ENCODE measurements at regions not wholly inside any gene's neighbourhood (a gene's known extent, or its start where the extent isn't known, plus 50 kb on each side); places are given as distances from the start of the nearest gene placed in this dataset.

DNA sequence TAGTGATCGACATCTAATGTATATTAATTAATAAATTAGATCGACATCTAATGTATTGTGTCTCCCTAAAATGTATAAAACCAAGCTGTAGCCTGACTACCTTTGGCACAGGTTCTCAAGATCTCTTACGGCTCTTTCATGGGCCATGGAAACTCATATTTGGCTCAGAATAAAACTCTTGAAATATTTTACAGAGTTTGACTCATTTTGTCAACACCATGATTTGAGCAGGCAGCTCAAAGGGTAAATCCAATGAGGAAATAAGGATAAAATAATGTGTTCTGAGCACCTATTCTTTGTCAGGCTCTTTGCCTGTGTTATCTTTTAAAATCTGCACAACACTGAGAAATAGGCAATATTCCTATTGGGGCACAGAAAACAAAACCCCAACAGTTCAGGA lies 223.4 kb upstream of the DUSP10 start:
- H3K79me2 ChIP-seq (ENCODE audit: insufficient read depth, low read length), result no peaks in the 10 kb centered on the region
- TF ChIP-seq, protein P1, sequence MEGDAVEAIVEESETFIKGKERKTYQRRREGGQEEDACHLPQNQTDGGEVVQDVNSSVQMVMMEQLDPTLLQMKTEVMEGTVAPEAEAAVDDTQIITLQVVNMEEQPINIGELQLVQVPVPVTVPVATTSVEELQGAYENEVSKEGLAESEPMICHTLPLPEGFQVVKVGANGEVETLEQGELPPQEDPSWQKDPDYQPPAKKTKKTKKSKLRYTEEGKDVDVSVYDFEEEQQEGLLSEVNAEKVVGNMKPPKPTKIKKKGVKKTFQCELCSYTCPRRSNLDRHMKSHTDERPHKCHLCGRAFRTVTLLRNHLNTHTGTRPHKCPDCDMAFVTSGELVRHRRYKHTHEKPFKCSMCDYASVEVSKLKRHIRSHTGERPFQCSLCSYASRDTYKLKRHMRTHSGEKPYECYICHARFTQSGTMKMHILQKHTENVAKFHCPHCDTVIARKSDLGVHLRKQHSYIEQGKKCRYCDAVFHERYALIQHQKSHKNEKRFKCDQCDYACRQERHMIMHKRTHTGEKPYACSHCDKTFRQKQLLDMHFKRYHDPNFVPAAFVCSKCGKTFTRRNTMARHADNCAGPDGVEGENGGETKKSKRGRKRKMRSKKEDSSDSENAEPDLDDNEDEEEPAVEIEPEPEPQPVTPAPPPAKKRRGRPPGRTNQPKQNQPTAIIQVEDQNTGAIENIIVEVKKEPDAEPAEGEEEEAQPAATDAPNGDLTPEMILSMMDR (conservative IDR thresholded peaks at IDR 0.05; ENCODE audit: low read length), result no peak
- TF ChIP-seq EZH2phosphoT487 (IDR thresholded peaks at IDR 0.05; ENCODE audit: borderline replicate concordance), result no peak
- peaks cover 9% of the 10 kb centered on the region; the same call in 1 of the 2 replicates for H3F3A ChIP-seq (ENCODE audit: low read depth)
- H3K4me2 ChIP-seq (ENCODE audit: low read depth, low read length, poor library complexity, severe bottlenecking), result no peak overlapping the region
- H3K9ac ChIP-seq (ENCODE audit: low read depth, low read length, poor library complexity, severe bottlenecking), result no peak overlapping the region
- no peak overlapping the region for H3K4me3 ChIP-seq (ENCODE audit: low read length, poor library complexity, severe bottlenecking)
- H2AFZ ChIP-seq (ENCODE audit: low read length), result no peak overlapping the region
- H3K9me2 ChIP-seq (replicated peaks; ENCODE audit: low read depth, low read length), result no peaks in the 10 kb centered on the region
- H3K4me1 ChIP-seq (ENCODE audit: insufficient read depth, low read length, poor library complexity, severe bottlenecking), result peaks cover 34% of the 10 kb centered on the region
- no peaks in the 10 kb centered on the region for H3K36me3 ChIP-seq (ENCODE audit: insufficient read depth, low read length)
- H3K9me3 ChIP-seq (ENCODE audit: insufficient read depth, low read depth, low read length), result no peaks in the 10 kb centered on the region
- no peaks in the 10 kb centered on the region for H3K27me3 ChIP-seq (ENCODE audit: insufficient read depth, low read length, poor library complexity, severe bottlenecking)
- no peaks in the 10 kb centered on the region for H4K20me1 ChIP-seq (ENCODE audit: insufficient read depth, low read length, poor library complexity, severe bottlenecking)

DNA sequence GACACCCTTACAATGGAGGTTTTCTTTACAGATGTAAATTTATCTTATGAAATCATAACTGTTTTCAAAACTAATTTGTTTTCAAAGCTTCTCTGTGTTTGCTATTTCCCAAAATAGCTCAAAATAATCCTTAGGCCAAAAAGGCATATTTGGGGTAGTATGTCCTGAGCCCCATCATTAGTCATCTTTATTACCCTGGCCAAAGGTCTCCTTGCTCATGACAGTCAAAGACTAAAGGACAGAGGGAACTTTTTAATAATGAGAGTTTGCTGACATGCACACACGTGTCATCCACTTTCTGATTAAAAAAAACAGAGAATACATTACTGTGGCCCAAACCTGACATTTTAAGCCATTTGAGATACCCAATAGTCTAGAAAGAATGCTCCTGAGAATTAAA lies 221.9 kb upstream of the DUSP10 start:
- no peaks in the 10 kb centered on the region for H3K79me2 ChIP-seq (ENCODE audit: insufficient read depth, low read length)
- peaks cover 49% of the 10 kb centered on the region for H3K4me1 ChIP-seq (ENCODE audit: insufficient read depth, low read length, poor library complexity, severe bottlenecking)
- H3K9me3 ChIP-seq (ENCODE audit: insufficient read depth, low read depth, low read length), result no peaks in the 10 kb centered on the region
- H3K9me2 ChIP-seq (replicated peaks; ENCODE audit: low read depth, low read length), result no peaks in the 10 kb centered on the region
- H3F3A ChIP-seq (ENCODE audit: low read depth), result peaks cover 9% of the 10 kb centered on the region; the same call in 1 of the 2 replicates
- TF ChIP-seq, protein P1 (conservative IDR thresholded peaks at IDR 0.05; ENCODE audit: low read length), result no peak
- TF ChIP-seq EZH2phosphoT487 (IDR thresholded peaks at IDR 0.05; ENCODE audit: borderline replicate concordance), result no peak
- H3K36me3 ChIP-seq (ENCODE audit: insufficient read depth, low read length), result no peaks in the 10 kb centered on the region
- H2AFZ ChIP-seq (ENCODE audit: low read length), result no peak overlapping the region
- no peak overlapping the region for H3K4me2 ChIP-seq (ENCODE audit: low read depth, low read length, poor library complexity, severe bottlenecking)
- no peaks in the 10 kb centered on the region for H3K27me3 ChIP-seq (ENCODE audit: insufficient read depth, low read length, poor library complexity, severe bottlenecking)
- H4K20me1 ChIP-seq (ENCODE audit: insufficient read depth, low read length, poor library complexity, severe bottlenecking), result no peaks in the 10 kb centered on the region
- H3K9ac ChIP-seq (ENCODE audit: low read depth, low read length, poor library complexity, severe bottlenecking), result no peak overlapping the region
- no peak overlapping the region for H3K4me3 ChIP-seq (ENCODE audit: low read length, poor library complexity, severe bottlenecking)

DNA sequence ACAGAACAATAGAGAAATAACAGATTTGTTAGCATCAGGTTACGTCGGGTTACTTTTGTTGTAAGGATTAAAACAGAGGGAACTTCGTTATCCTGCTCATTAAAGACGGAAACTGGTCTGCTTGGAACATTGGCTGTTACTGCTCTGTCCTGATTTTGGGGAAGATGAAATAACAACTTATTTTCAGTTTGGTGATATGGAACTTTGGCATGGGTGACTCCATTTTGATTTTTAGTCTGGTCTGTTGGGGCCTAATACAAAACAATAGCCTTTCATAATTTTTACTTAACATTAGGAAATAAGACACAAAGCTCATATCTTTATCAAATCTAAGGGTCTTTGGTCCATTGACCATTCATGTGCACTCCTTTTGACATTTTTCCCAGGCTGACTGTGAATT lies 220.5 kb upstream of the DUSP10 start:
- Histone ChIP-seq H3K9ac (ENCODE audit: low read depth, low read length, poor library complexity, severe bottlenecking) (peak overlapping the region; percentile 70), H3K4me1 (ENCODE audit: insufficient read depth, low read length, poor library complexity, severe bottlenecking) (peaks cover 60% of the 10 kb centered on the region), H3K9me2 (replicated peaks; ENCODE audit: low read depth, low read length) (no peaks in the 10 kb centered on the region), H3K4me2 (ENCODE audit: low read depth, low read length, poor library complexity, severe bottlenecking) (peak overlapping the region; percentile 69), H3K27me3 (ENCODE audit: insufficient read depth, low read length, poor library complexity, severe bottlenecking) (no peaks in the 10 kb centered on the region), H2AFZ (ENCODE audit: low read length) (no peak overlapping the region), H3F3A (ENCODE audit: low read depth) (peaks cover 9% of the 10 kb centered on the region; the same call in 1 of the 2 replicates), H3K36me3 (ENCODE audit: insufficient read depth, low read length) (no peaks in the 10 kb centered on the region), H3K4me3 (ENCODE audit: low read length, poor library complexity, severe bottlenecking) (peak overlapping the region; percentile 59), H3K9me3 (ENCODE audit: insufficient read depth, low read depth, low read length) (no peaks in the 10 kb centered on the region), H3K79me2 (ENCODE audit: insufficient read depth, low read length) (no peaks in the 10 kb centered on the region), H4K20me1 (ENCODE audit: insufficient read depth, low read length, poor library complexity, severe bottlenecking) (no peaks in the 10 kb centered on the region)
- TF ChIP-seq EZH2phosphoT487 (IDR thresholded peaks at IDR 0.05; ENCODE audit: borderline replicate concordance), result no peak
- TF ChIP-seq, protein P1 (conservative IDR thresholded peaks at IDR 0.05; ENCODE audit: low read length), result no peak
